OCI-LY7 (cell line): ENCODE measurements at regions not wholly inside any gene's neighbourhood (a gene's known extent, or its start where the extent isn't known, plus 50 kb on each side); places are given as distances from the start of the nearest gene placed in this dataset.

Experiments
- CTCF ChIP-seq: fragments of 200-600 bp; sonication (generic); conservative IDR thresholded peaks from 2 replicates; pipeline ENCODE4 v1.5.1; 2014; ENCODE audit warnings: mild to moderate bottlenecking, antibody characterized with exemption, low read length, moderate library complexity, mixed read lengths
- EZH2phosphoT487 ChIP-seq: fragments of 200-600 bp; sonication (generic); IDR thresholded peaks from 2 replicates; pipeline ENCODE4 v1.6.1; 2018; ENCODE audit warnings: low read depth, borderline replicate concordance, mild to moderate bottlenecking, mixed run types, antibody characterized with exemption, low read length, moderate library complexity, mixed read lengths

DNA sequence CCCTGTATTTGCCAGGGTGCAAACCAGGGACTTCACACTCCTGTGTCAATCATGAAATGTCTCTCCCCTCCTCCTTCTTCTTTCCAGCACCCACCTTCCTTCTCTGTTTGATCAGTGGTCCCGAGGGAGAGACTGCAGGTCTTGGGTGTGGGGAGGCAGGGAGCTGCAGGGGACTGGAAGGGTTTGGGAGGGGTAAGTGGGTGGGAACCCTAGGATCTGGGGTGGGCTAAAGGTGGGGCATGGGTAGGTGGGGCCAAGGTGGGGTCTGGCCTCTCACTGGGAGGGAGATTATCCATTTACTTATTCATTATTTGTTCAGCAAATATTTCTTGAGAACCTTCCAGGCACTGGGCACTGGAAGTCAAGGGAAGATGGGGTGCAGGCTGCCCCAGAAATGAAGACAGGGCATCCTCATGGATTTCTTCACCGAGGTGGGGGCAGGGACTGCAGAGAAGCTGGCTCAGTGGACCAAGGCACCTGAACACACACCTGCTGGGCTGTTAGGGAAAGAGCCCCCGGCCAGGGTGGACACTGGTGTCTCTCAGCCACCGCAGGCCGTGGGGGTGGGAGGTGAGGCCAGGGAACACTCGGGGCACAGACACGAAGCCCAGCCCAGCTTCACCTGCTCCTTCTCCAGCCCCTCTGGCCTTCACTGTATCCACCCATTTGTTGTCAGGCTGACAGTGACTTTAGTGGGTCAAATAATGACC is 193.9 kb upstream of the C1orf174 start:
- TF ChIP-seq CTCF = no peak
- no peak for TF ChIP-seq EZH2phosphoT487
